Glomerular visceral epithelial cell (primary cell): ENCODE measurements at regions not wholly inside any gene's neighbourhood (a gene's known extent, or its start where the extent isn't known, plus 50 kb on each side); places are given as distances from the start of the nearest gene placed in this dataset.
"Not testable (repeated sequence)": the region's sequence is repeated elsewhere in the genome, so short reads cannot be mapped to it uniquely, and the experiment has no call there.

Source experiments
- DNase-seq: peaks from one replicate; pipeline ENCODE4 v3.0.0-alpha.2; 2016; ENCODE audit errors: extremely low spot score

- DNase-seq = no peak
These were observed 1676.0 kb downstream of the SLITRK1 start for GRCh38 chr13:82206241-82206640.

DNA sequence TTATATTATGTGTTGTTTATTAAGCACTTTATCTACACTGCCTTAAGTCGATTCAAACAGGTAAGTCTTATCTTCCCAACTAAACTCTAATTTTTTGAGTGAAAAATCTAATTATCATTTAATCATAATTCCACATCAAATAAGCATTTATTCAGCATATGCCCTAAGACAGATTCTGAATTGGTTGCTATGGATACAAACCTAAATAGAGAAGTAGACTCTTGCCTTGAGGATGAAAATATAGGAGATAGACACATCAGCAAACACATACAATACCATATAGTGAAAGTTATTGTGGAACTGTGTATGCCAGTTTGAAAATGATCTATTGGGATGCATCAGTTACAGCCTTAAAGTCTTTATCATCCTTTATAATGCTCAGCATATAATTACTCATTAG is 1679.9 kb downstream of the SLITRK1 start:
- no peak for DNase-seq

DNA sequence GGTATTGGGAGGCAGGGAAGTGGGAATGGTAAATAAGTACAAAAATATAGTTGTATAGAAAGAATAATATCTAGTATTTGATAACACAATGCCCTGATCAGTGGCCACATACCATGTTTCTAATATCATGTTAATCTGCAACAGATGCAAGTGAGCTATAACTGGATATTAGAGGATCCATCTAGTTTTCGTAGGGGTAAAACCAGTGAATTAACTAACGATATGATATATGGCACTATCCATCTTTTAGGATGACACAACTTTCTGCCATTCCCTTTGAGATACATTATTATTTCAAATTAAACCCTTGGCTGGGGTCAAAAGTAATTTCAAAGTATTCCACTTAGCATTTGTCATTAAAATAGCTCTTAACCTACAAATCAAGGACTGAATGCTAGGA is 1686.2 kb downstream of the SLITRK1 start:
- no peak for DNase-seq

- DNase-seq = no peak
These were observed 1695.0 kb downstream of the SLITRK1 start for GRCh38 chr13:82187227-82187626.

- DNase-seq = no peak
These were observed 1705.5 kb downstream of the SLITRK1 start for GRCh38 chr13:82176751-82177150.

GRCh38 chr13:82165396-82166174 is 1716.7 kb downstream of the SLITRK1 start:
- no peak for DNase-seq

GRCh38 chr13:82164780-82165395 is 1717.4 kb downstream of the SLITRK1 start:
- DNase-seq = not testable (repeated sequence)

DNA sequence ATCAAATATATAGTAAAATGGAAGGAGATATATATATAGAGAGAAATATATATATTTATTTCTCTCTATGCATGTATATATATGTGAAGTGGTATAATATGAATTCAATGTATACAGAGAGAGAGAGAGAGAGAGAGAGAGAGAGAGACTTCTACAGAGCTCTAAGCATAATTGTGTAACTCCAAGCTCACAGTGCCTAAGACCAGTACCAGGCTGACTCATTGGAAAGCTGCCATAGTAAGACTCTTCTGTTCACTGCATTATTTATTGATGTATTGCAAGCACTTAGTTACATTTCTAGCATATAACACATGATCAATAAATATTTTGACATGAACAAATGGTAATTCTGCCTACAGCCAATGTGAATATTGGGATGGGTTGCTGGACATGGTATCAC is 1734.7 kb downstream of the SLITRK1 start:
- DNase-seq = no peak

GRCh38 chr13:82136880-82137279 is 1745.4 kb downstream of the SLITRK1 start:
- no peak for DNase-seq

GRCh38 chr13:82129281-82129680 is 1753.0 kb downstream of the SLITRK1 start:
- no peak for DNase-seq

- DNase-seq = no peak
These were observed 1763.7 kb downstream of the SLITRK1 start for GRCh38 chr13:82118589-82118988.

GRCh38 chr13:82116422-82116989 is 1765.8 kb downstream of the SLITRK1 start:
- no peak for DNase-seq

DNA sequence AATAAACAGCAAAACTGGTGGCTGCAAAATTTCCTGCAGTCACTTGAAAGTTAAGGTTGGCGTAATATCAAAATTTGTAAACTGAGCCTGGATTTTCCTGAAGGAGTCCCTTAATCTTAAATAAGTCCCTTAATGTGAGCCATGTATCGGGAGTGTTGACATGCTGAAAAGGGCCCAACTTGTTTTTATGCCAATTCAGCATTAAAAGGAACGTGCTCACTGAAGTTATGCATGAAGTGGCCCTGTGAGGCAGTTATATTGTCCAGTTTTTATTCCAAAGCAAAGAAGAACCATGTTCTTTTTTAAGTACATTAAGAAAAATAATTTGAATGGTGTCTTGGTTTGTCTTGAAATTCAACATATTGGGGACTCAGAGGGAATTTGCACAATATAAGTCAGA is 1766.9 kb downstream of the SLITRK1 start:
- no peak for DNase-seq

DNA sequence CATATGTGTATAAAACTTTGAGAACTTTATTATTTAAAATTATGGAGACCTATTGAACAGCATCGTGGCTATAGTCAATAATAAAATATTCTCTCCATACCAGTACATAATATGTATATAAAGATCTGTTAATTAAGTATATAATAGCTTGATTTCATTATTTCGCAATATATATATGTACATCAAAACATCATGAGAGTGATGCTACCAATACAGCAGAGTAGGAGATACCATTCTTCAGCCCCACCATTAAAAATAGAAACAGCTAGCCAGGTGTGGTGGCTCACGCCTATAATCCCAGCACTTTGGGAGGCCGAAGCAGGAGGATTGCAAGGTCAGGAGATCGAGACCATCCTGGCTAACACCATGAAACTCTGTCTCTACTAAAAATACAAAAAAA is 1755.3 kb upstream of the SPRY2 start:
- DNase-seq = no peak

- DNase-seq = no peak
These were observed 1751.4 kb upstream of the SPRY2 start for GRCh38 chr13:82092312-82092711.

DNA sequence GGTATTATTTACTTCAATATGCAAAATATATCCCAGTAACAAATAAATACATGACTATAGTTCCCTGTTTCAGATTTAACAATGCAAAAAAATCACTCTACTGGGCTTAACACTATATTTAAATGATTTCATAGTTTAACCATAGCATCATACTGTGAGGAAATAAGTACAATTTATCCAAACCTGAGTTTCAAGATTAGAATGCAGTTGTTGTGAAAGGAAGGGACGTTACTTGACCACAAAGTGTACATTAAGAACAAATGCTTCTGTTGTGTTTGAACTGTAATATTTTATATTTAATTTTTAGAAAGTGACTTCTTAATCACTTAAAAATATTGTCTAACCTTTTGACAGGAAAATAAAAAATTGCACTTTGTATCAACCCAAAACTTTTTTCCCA is 1747.9 kb upstream of the SPRY2 start:
- no peak for DNase-seq

- no peak for DNase-seq
These were observed 1735.6 kb upstream of the SPRY2 start for GRCh38 chr13:82076496-82076895.

DNA sequence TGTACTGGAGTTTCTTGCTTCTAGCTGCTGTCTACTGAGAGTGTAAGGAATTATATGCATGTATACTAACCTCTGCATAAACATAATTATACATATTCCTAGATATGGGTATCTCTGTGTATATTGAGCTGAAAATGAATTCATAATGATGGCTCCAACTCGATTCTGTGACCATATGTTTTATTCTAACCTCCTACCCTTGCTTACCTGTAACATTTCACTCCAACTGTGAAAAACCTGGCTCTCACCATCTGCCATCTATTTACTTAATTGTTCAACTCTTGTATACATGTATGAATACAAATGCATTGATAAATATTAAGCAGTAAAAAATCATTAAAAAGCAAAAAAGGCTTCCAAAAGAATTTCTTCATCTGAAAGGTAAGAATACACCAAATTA is 1729.5 kb upstream of the SPRY2 start:
- DNase-seq = no peak

GRCh38 chr13:82062772-82063171 is 1721.8 kb upstream of the SPRY2 start:
- DNase-seq = peak; percentile 2

- no peak for DNase-seq
These were observed 1717.4 kb upstream of the SPRY2 start for GRCh38 chr13:82058364-82058763.

DNA sequence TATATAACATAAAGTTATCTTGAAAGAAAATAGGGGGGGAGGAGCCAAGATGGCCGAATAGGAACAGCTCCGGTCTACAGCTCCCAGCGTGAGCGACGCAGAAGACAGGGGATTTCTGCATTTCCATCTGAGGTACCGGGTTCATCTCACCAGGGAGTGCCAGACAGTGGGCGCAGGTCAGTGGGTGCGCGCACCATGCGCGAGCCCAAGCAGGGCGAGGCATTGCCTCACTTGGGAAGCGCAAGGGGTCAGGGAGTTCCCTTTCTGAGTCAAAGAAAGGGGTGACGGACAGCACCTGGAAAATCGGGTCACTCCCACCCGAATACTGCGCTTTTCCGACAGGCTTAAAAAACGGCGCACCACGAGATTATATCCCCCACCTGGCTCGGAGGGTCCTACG is 1704.4 kb upstream of the SPRY2 start:
- DNase-seq = not testable (repeated sequence)

GRCh38 chr13:82036602-82037001 is 1695.7 kb upstream of the SPRY2 start:
- DNase-seq = no peak

DNA sequence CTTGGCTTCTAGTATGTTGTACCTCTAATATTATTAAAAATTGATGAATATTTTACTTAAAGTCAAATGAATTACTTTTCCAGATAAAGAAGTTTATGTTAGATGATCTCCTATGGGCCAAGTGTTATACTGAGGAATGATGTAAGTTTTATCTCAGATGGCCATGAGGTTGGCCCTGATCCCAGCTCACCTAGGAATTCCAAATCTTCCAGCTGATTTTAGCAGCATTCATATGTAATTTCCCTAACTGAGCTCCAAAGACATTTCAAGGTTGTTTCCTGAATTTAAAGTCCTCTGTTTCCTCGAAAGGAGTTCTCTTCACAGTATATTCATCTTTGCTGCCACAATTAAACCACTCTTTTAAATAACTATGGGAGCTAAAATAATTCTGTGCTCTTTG is 1670.4 kb upstream of the SPRY2 start:
- no peak for DNase-seq
